ENCODE measurements at regions not wholly inside any gene's neighbourhood (a gene's known extent, or its start where the extent isn't known, plus 50 kb on each side); places are given as distances from the start of the nearest gene placed in this dataset.
"Not testable (repeated sequence)": the region's sequence is repeated elsewhere in the genome, so short reads cannot be mapped to it uniquely, and the experiment has no call there.

DNA sequence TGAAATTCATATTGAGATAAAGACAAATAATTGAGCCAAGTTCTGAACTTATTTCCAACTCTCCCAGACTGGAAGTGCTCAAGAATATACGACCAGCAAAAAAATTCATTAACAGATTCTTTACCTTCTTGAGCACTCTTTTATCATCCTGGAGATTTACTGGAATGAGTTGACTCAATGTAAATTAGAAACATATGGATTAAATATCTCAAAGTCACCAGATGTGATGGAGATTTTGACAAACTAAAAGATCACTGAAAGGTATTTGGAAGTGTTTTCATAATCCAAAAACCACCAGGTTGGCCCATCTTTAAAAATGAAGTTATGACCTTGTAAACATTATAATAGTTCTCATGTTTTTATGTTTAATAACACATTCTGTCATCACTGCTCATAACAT is 433.2 kb upstream of the RASGRP1 start:
- Histone ChIP-seq H3K4me3 (no peak overlapping the region), H3K4me2 (ENCODE audit: unreplicated experiment) (no peak overlapping the region), H3K9me3 (ENCODE audit: low read depth) (no peaks in the 10 kb centered on the region), H3K9me2 (ENCODE audit: insufficient read depth) (no peaks in the 10 kb centered on the region), H3K4me1 (ENCODE audit: insufficient read depth) (peaks cover 39% of the 10 kb centered on the region), H3K27me3 (replicated peaks; ENCODE audit: insufficient read depth) (no peaks in the 10 kb centered on the region), H3K9ac (no peak overlapping the region), H4K20me1 (ENCODE audit: insufficient read depth) (no peaks in the 10 kb centered on the region), H2AFZ (no peak overlapping the region), H3F3A (ENCODE audit: insufficient read depth) (peaks cover 39% of the 10 kb centered on the region), H3K36me3 (ENCODE audit: low read depth) (no peaks in the 10 kb centered on the region), H3K27ac (peak overlapping the region; percentile 72; the same call in 1 of the 2 replicates), H3K79me2 (ENCODE audit: insufficient read depth) (peaks cover 7% of the 10 kb centered on the region; the same call in 1 of the 2 replicates)
- TF ChIP-seq EZH2phosphoT487 (IDR thresholded peaks at IDR 0.05; ENCODE audit: insufficient read depth, low read depth) (no peak), EZH2 (IDR thresholded peaks at IDR 0.05; ENCODE audit: insufficient read depth, poor library complexity, severe bottlenecking) (no peak)
- WGBS, 2 experiments (ENCODE audit: low coverage in 1 of 2, low lambda C conversion rate in 2 of 2, missing lambda C conversion rate in 2 of 2), result 14 to 19% methylated on average over 1 of the region's 1 CpG
- in situ Hi-C loops (cut with MboI), result no loop called here
- no peak for DNase-seq

DNA sequence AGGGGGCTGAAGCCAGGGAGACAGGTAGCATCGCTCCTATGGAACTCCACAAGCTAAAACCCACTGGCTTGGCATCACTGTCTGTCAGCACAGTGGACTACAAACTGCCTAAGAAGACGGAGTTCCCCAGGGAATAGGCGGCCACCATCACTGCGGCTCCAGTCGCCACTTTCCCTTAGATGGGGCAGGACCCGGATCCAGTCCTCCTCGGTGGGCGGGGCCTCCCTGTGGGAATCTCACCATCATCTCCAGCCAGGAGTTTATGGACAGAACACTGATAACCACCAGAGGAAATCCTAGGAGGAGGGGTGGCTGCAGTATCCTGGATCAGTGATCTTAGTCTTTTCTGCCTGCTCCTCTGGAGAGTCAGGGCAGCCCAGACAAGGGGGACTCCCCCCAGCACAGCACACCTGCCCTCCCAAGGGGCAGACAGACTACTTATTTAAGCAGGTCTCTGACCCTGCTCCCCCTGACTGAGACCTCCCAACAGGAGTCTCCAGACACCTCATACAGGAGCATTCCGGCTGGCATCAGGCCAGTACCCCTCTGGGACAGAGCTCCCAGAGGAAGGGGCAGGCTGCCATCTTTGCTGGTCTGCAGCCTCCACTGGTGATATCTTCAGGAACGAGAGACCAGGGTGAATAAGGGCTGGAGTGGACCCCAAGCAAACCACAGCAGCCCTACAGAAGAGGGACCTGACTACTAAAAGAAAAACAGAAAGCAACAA is 435.6 kb upstream of the RASGRP1 start:
- Histone ChIP-seq H4K20me1 (ENCODE audit: insufficient read depth) (no peaks in the 10 kb centered on the region), H3K27ac (no peak overlapping the region), H2AFZ (no peak overlapping the region), H3K9me2 (ENCODE audit: insufficient read depth) (no peaks in the 10 kb centered on the region), H3F3A (ENCODE audit: insufficient read depth) (peaks cover 31% of the 10 kb centered on the region), H3K4me3 (no peak overlapping the region), H3K9ac (no peak overlapping the region), H3K9me3 (ENCODE audit: low read depth) (no peaks in the 10 kb centered on the region), H3K36me3 (ENCODE audit: low read depth) (no peaks in the 10 kb centered on the region), H3K4me2 (ENCODE audit: unreplicated experiment) (no peak overlapping the region), H3K4me1 (ENCODE audit: insufficient read depth) (peaks cover 28% of the 10 kb centered on the region), H3K27me3 (replicated peaks; ENCODE audit: insufficient read depth) (no peaks in the 10 kb centered on the region), H3K79me2 (ENCODE audit: insufficient read depth) (no peaks in the 10 kb centered on the region)
- in situ Hi-C loops (cut with MboI), result no loop called here
- no peak for DNase-seq
- TF ChIP-seq EZH2 (IDR thresholded peaks at IDR 0.05; ENCODE audit: insufficient read depth, poor library complexity, severe bottlenecking), result no peak
- WGBS, 2 experiments (ENCODE audit: low coverage in 1 of 2, low lambda C conversion rate in 2 of 2, missing lambda C conversion rate in 2 of 2), result 90 to 94% methylated on average over 10 of the region's 10 CpGs

DNA sequence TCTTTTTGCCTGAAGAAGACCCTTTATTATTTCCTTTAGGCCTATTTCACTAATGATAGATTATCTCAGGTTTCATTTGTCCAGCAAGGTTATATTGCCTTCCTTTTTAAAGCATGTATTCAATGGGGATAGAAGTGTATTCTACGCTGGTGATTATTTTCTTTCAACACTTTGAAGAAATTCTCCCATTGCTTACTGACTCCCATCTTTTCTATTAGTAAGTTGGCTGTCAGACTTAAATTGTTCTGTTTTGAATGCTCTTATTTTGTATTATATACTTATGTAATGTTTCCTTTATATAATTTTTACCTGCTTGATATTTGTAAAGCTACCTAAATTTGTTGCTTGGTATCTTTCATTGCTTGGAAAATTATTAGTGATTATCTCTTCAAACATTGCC is 445.1 kb upstream of the RASGRP1 start:
- no peak for DNase-seq
- Histone ChIP-seq H2AFZ (no peak overlapping the region), H3K27ac (no peak overlapping the region), H4K20me1 (ENCODE audit: insufficient read depth) (no peaks in the 10 kb centered on the region), H3K9me2 (ENCODE audit: insufficient read depth) (no peaks in the 10 kb centered on the region), H3K36me3 (ENCODE audit: low read depth) (no peaks in the 10 kb centered on the region), H3K79me2 (ENCODE audit: insufficient read depth) (no peaks in the 10 kb centered on the region), H3K9me3 (ENCODE audit: low read depth) (peaks cover 4% of the 10 kb centered on the region), H3K4me1 (ENCODE audit: insufficient read depth) (no peaks in the 10 kb centered on the region), H3K9ac (no peak overlapping the region), H3F3A (ENCODE audit: insufficient read depth) (0 out of 2 replicates have a peak, but pooled peaks cover 4% of the 10 kb centered on the region), H3K4me2 (ENCODE audit: unreplicated experiment) (no peak overlapping the region), H3K4me3 (no peak overlapping the region), H3K27me3 (replicated peaks; ENCODE audit: insufficient read depth) (no peaks in the 10 kb centered on the region)
- in situ Hi-C loops (cut with MboI), result no loop called here
- 43 to 54% methylated on average over 1 of the region's 1 CpG for WGBS, 2 experiments (ENCODE audit: low coverage in 1 of 2, low lambda C conversion rate in 2 of 2, missing lambda C conversion rate in 2 of 2)
- TF ChIP-seq EZH2phosphoT487 (IDR thresholded peaks at IDR 0.05; ENCODE audit: insufficient read depth, low read depth), result no peak
- no peak for TF ChIP-seq EZH2 (IDR thresholded peaks at IDR 0.05; ENCODE audit: insufficient read depth, poor library complexity, severe bottlenecking)

DNA sequence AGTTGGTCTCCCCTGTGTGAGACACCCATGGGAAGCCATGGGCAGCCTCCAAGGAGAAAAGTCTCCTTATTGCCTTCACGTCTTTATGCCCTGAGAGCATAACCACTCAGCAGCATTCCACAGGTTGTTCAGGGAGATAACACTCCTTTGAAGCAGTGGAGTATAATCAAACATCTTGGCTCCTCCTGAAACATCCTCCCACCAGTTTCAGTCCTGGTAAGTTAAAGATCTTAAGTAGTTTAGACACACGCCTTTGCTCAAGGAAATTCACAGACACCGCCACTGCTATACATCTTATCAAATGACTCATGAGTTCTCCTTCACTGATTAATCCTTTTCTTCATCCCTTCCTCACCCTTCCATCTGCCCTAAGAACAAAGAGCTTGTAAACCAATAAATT is 446.5 kb upstream of the RASGRP1 start:
- in situ Hi-C loops (cut with MboI); H3K27ac ChIP-seq; H3F3A ChIP-seq (ENCODE audit: insufficient read depth); H3K36me3 ChIP-seq (ENCODE audit: low read depth); H3K79me2 ChIP-seq (ENCODE audit: insufficient read depth); H3K9ac ChIP-seq; H3K4me1 ChIP-seq (ENCODE audit: insufficient read depth); DNase-seq; H2AFZ ChIP-seq; H3K9me3 ChIP-seq (ENCODE audit: low read depth); H3K27me3 ChIP-seq (replicated peaks; ENCODE audit: insufficient read depth); H3K9me2 ChIP-seq (ENCODE audit: insufficient read depth); H3K4me3 ChIP-seq; H4K20me1 ChIP-seq (ENCODE audit: insufficient read depth); H3K4me2 ChIP-seq (ENCODE audit: unreplicated experiment): not testable (repeated sequence)
- WGBS, 2 experiments (ENCODE audit: low coverage in 1 of 2, low lambda C conversion rate in 2 of 2, missing lambda C conversion rate in 2 of 2), result 72 to 74% methylated on average over 3 of the region's 3 CpGs

DNA sequence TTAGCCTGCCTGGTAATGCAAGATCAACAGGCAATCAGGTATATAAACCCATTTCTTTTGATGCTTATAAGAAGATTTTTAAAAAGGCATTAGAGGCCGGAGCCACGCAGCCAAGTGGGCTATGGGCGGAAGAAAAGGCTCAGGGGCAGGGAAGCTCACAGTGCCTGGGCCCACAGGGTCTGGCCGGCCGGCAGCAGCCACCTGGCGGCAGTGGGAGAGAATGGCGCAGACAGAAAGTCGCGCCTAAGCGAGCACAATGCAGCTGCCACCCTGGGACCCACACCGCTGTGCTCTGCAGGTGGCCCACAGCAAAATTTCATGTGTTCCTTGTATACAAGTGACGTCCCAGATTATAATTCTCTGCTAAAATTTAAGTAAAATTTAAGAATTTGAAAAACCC is 448.6 kb upstream of the RASGRP1 start:
- Histone ChIP-seq H3K4me2 (ENCODE audit: unreplicated experiment) (no peak overlapping the region), H2AFZ (no peak overlapping the region), H3F3A (ENCODE audit: insufficient read depth) (peaks cover 12% of the 10 kb centered on the region; the same call in 1 of the 2 replicates), H3K9me2 (ENCODE audit: insufficient read depth) (no peaks in the 10 kb centered on the region), H3K9ac (no peak overlapping the region), H3K27me3 (replicated peaks; ENCODE audit: insufficient read depth) (no peaks in the 10 kb centered on the region), H3K4me3 (no peak overlapping the region), H4K20me1 (ENCODE audit: insufficient read depth) (no peaks in the 10 kb centered on the region), H3K36me3 (ENCODE audit: low read depth) (no peaks in the 10 kb centered on the region), H3K4me1 (ENCODE audit: insufficient read depth) (no peaks in the 10 kb centered on the region), H3K79me2 (ENCODE audit: insufficient read depth) (no peaks in the 10 kb centered on the region), H3K27ac (no peak overlapping the region), H3K9me3 (ENCODE audit: low read depth) (peaks cover 2% of the 10 kb centered on the region)
- 82% methylated on average over 11 to 12 of the region's 12 CpGs for WGBS, 2 experiments (ENCODE audit: low coverage in 1 of 2, low lambda C conversion rate in 2 of 2, missing lambda C conversion rate in 2 of 2)
- in situ Hi-C loops (cut with MboI), result no loop called here
- TF ChIP-seq EZH2phosphoT487 (IDR thresholded peaks at IDR 0.05; ENCODE audit: insufficient read depth, low read depth), result no peak
- TF ChIP-seq EZH2 (IDR thresholded peaks at IDR 0.05; ENCODE audit: insufficient read depth, poor library complexity, severe bottlenecking), result no peak
- no peak for DNase-seq
